SH-SY5Y (cell line): ENCODE measurements at regions not wholly inside any gene's neighbourhood (a gene's known extent, or its start where the extent isn't known, plus 50 kb on each side); places are given as distances from the start of the nearest gene placed in this dataset.

Experiments used
- GATA2 ChIP-seq: IDR thresholded peaks from 2 replicates; pipeline ENCODE4 v1.6.1; 2011; ENCODE audit warnings: mild to moderate bottlenecking, low read depth, low read length
- GATA3 ChIP-seq: IDR thresholded peaks from 2 replicates; pipeline ENCODE4 v1.6.1; 2011; ENCODE audit warnings: low read depth, mild to moderate bottlenecking, low read length, moderate library complexity

GRCh38 chr13:22538400-22538799 is 642.4 kb upstream of the SGCG start:
- TF ChIP-seq GATA2, result no peak
- TF ChIP-seq GATA3, result no peak
